ENCODE measurements at regions not wholly inside any gene's neighbourhood (a gene's known extent, or its start where the extent isn't known, plus 50 kb on each side); places are given as distances from the start of the nearest gene placed in this dataset.
"Not testable (repeated sequence)": the region's sequence is repeated elsewhere in the genome, so short reads cannot be mapped to it uniquely, and the experiment has no call there.

- TF ChIP-seq, protein P1, sequence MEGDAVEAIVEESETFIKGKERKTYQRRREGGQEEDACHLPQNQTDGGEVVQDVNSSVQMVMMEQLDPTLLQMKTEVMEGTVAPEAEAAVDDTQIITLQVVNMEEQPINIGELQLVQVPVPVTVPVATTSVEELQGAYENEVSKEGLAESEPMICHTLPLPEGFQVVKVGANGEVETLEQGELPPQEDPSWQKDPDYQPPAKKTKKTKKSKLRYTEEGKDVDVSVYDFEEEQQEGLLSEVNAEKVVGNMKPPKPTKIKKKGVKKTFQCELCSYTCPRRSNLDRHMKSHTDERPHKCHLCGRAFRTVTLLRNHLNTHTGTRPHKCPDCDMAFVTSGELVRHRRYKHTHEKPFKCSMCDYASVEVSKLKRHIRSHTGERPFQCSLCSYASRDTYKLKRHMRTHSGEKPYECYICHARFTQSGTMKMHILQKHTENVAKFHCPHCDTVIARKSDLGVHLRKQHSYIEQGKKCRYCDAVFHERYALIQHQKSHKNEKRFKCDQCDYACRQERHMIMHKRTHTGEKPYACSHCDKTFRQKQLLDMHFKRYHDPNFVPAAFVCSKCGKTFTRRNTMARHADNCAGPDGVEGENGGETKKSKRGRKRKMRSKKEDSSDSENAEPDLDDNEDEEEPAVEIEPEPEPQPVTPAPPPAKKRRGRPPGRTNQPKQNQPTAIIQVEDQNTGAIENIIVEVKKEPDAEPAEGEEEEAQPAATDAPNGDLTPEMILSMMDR (IDR thresholded peaks at IDR 0.05): peak in 1 of 4 experiments; percentile 17
- TF ChIP-seq EP300 (IDR thresholded peaks at IDR 0.05): not testable (repeated sequence)
These were observed 115.3 kb downstream of the ZNF267 start for GRCh38 chr16:31988595-31989581.

Measured in sigmoid colon (tissue), 4 donors.